ENCODE measurements at regions not wholly inside any gene's neighbourhood (a gene's known extent, or its start where the extent isn't known, plus 50 kb on each side); places are given as distances from the start of the nearest gene placed in this dataset.

DNA sequence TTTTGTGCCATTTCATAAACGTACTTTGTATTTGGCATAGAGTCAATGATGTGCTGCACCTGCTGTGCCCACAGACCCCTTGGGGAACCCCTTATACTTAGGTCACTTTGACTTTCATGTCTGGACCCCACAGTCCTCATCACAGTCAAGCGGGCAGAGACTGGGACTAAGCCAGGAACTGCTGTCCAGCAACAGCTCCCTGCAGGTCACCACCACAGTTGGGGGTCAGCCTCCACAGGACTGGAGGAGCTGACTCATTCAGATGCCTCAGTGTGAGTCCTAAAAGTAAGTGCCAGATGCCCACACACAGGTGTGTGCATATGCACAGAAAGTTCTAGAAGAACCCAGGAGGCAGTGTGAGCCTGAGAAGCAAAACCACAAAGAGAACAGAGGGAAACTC, 339.8 kb downstream of the GABRB3 start:
- TF ChIP-seq, protein P1, sequence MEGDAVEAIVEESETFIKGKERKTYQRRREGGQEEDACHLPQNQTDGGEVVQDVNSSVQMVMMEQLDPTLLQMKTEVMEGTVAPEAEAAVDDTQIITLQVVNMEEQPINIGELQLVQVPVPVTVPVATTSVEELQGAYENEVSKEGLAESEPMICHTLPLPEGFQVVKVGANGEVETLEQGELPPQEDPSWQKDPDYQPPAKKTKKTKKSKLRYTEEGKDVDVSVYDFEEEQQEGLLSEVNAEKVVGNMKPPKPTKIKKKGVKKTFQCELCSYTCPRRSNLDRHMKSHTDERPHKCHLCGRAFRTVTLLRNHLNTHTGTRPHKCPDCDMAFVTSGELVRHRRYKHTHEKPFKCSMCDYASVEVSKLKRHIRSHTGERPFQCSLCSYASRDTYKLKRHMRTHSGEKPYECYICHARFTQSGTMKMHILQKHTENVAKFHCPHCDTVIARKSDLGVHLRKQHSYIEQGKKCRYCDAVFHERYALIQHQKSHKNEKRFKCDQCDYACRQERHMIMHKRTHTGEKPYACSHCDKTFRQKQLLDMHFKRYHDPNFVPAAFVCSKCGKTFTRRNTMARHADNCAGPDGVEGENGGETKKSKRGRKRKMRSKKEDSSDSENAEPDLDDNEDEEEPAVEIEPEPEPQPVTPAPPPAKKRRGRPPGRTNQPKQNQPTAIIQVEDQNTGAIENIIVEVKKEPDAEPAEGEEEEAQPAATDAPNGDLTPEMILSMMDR (IDR thresholded peaks at IDR 0.05; ENCODE audit: poor library complexity, severe bottlenecking), result no peak
- no peak overlapping the region for H3K4me3 ChIP-seq (ENCODE audit: severe bottlenecking)
- peaks cover 9% of the 10 kb centered on the region for H3K9me3 ChIP-seq (ENCODE audit: severe bottlenecking)
- no peaks in the 10 kb centered on the region for H3K36me3 ChIP-seq (ENCODE audit: low read depth)
- DNase-seq (ENCODE audit: low spot score) (no peak), ATAC-seq (ENCODE audit: low read depth) (peak; percentile 35; the same call in 1 of the 3 replicates)
- no peaks in the 10 kb centered on the region for H3K4me1 ChIP-seq (ENCODE audit: insufficient read depth, poor library complexity, severe bottlenecking)
- H3K27ac ChIP-seq (ENCODE audit: poor library complexity, severe bottlenecking), result no peak overlapping the region
- H3K27me3 ChIP-seq (ENCODE audit: insufficient read depth, poor library complexity, severe bottlenecking), result no peaks in the 10 kb centered on the region

DNA sequence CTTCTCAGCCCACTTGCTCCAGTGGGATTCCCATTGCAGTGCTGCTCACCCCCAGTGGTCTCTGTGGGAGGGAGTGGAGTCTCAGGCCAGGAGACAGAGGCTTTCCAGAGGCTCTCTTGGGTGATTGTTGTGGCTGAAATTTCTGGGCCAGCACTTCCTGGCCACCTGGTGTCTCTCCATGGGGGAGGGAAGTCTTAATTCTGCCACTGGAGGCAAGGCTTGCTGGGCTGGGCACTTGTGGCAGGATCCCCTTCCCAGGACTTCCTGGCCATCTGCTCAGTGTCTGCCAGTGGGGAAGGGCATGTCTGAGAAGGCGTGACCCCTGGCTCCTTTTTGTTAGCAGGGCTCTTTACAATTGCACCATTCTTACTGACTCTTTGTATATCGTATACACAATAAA, 351.8 kb downstream of the GABRB3 start:
- ATAC-seq (ENCODE audit: low read depth), result no peak
- Histone ChIP-seq H3K4me3 (ENCODE audit: severe bottlenecking) (no peak overlapping the region), H3K4me1 (ENCODE audit: insufficient read depth, poor library complexity, severe bottlenecking) (no peaks in the 10 kb centered on the region), H3K27me3 (ENCODE audit: insufficient read depth, poor library complexity, severe bottlenecking) (peaks cover 13% of the 10 kb centered on the region), H3K36me3 (ENCODE audit: low read depth) (no peaks in the 10 kb centered on the region), H3K9me3 (ENCODE audit: severe bottlenecking) (peaks cover 2% of the 10 kb centered on the region), H3K27ac (ENCODE audit: poor library complexity, severe bottlenecking) (no peak overlapping the region)
- DNase-seq (ENCODE audit: low spot score), result no peak
- TF ChIP-seq, protein P1 (IDR thresholded peaks at IDR 0.05; ENCODE audit: poor library complexity, severe bottlenecking), result no peak

DNA sequence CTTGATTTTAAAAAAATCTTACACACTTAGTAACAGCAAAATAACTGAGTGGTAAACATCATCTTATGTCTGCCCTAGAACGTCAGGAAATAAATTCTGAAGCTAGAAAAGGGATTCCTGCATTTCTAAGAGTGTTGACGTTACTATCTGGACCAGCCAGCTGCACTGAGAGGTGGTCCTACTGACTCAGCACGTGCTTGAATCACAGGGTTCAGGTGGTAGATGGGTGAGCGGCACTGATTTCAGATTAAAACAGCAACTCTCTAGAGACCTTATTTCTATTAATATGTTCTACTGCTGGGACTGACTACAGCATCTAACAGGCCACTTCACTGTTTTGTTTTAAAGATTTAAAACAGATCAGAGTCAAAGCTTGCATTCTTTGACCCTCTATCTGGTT, 377.2 kb downstream of the GABRB3 start:
- DNase-seq (ENCODE audit: low spot score), result no peak
- Histone ChIP-seq H3K4me3 (ENCODE audit: severe bottlenecking) (no peak overlapping the region), H3K27ac (ENCODE audit: poor library complexity, severe bottlenecking) (no peak overlapping the region), H3K36me3 (ENCODE audit: low read depth) (no peaks in the 10 kb centered on the region), H3K27me3 (ENCODE audit: insufficient read depth, poor library complexity, severe bottlenecking) (peaks cover 17% of the 10 kb centered on the region), H3K9me3 (ENCODE audit: severe bottlenecking) (no peaks in the 10 kb centered on the region), H3K4me1 (ENCODE audit: insufficient read depth, poor library complexity, severe bottlenecking) (no peaks in the 10 kb centered on the region)
- no peak for ATAC-seq (ENCODE audit: low read depth)
- TF ChIP-seq, protein P1 (IDR thresholded peaks at IDR 0.05; ENCODE audit: poor library complexity, severe bottlenecking), result no peak

DNA sequence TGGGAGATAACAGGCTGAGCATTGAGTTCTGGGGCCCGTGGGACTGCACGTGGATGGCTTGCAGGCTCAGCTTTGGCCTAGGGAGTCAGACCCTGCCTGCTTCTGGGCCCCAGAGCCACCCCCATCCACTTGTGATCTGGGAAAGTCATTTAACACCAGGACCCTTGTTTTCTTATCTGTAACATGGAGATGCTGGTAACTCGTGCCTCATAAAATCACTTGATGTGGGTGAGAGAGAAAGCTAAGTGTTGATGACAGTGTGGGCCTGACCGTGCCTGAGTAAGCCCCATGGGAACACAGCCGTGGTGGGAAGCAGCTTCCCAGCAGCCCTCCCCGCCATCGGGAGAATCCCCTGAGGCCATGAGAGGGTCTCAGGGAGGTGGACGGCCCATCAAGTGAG, 378.1 kb downstream of the GABRB3 start:
- Histone ChIP-seq H3K36me3 (ENCODE audit: low read depth) (no peaks in the 10 kb centered on the region), H3K27ac (ENCODE audit: poor library complexity, severe bottlenecking) (no peak overlapping the region), H3K9me3 (ENCODE audit: severe bottlenecking) (no peaks in the 10 kb centered on the region), H3K4me3 (ENCODE audit: severe bottlenecking) (no peak overlapping the region), H3K27me3 (ENCODE audit: insufficient read depth, poor library complexity, severe bottlenecking) (peaks cover 13% of the 10 kb centered on the region), H3K4me1 (ENCODE audit: insufficient read depth, poor library complexity, severe bottlenecking) (no peaks in the 10 kb centered on the region)
- ATAC-seq (ENCODE audit: low read depth), result no peak
- no peak for DNase-seq (ENCODE audit: low spot score)
- TF ChIP-seq, protein P1 (IDR thresholded peaks at IDR 0.05; ENCODE audit: poor library complexity, severe bottlenecking), result no peak

DNA sequence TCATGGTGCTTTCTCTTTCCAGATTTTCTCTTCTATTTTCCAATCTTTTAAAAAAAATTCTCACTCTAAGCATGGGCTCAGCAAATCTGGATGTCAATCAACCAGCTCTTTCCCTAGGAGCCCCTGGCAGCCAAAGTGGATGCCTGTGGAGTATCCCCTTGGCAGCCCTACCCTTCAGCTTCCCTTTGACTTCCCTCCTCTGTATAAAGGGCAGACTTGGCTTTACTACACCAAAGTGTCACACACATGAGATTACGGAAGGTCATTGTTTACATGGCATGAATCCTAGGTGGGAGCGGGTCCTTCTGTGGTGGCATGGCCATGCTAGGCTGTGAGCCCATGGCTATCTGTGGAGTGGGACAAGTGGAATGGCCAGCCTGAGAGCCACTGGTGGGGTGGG, 379.9 kb downstream of the GABRB3 start:
- ATAC-seq (ENCODE audit: low read depth) (no peak), DNase-seq (ENCODE audit: low spot score) (no peak)
- Histone ChIP-seq H3K4me3 (ENCODE audit: severe bottlenecking) (no peak overlapping the region), H3K27me3 (ENCODE audit: insufficient read depth, poor library complexity, severe bottlenecking) (peaks cover 2% of the 10 kb centered on the region), H3K4me1 (ENCODE audit: insufficient read depth, poor library complexity, severe bottlenecking) (no peaks in the 10 kb centered on the region), H3K36me3 (ENCODE audit: low read depth) (no peaks in the 10 kb centered on the region), H3K27ac (ENCODE audit: poor library complexity, severe bottlenecking) (no peak overlapping the region), H3K9me3 (ENCODE audit: severe bottlenecking) (no peaks in the 10 kb centered on the region)
- TF ChIP-seq, protein P1 (IDR thresholded peaks at IDR 0.05; ENCODE audit: poor library complexity, severe bottlenecking), result no peak

Data from RWPE2 (cell line).